ENCODE measurements at regions not wholly inside any gene's neighbourhood (a gene's known extent, or its start where the extent isn't known, plus 50 kb on each side); places are given as distances from the start of the nearest gene placed in this dataset.

GRCh38 chr1:234973426-234974250 lies 155.0 kb downstream of the TOMM20 start:
- no peak for DNase-seq (ENCODE audit: low read depth)

GRCh38 chr1:234972411-234973191 lies 156.0 kb downstream of the TOMM20 start:
- no peak for DNase-seq (ENCODE audit: low read depth)

- DNase-seq (ENCODE audit: low read depth): no peak
Observed at GRCh38 chr1:234971586-234972297, 156.9 kb downstream of the TOMM20 start.

DNA sequence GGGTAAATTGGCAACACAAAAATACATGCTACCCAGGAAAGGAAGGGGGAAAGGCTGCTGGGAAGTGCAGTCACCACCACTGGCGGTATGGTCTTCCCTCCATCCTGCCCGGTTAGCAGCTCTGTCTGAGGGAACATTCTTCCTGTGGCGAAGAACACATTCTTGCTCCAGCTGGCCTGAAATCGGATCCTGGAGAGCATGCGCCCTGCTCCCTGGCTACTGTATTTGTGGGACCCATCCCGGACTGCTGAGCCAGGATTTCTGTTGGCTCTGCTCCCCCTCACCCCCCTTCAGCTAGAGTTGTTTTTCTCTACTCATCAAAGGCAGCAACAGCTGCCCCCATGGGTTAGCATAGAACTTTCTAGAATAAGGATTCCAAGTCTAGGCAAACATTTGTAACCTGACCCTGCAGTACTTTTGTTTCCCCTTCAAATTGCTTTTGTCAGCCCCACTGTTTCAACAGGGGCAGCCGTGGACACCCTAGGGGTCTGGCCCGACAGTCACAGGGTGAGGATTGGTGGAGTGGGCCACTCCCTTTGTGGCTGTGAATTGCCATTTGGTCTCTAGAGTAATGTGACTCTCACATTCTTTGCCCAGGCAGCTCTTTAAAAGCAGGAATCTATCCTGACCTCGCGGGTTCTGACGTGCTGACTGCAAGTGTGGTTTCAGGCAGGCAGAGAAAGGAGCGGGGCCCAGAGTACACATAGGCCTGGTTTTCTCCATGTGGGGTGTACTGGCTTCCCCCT lies 157.7 kb downstream of the TOMM20 start:
- no peak for DNase-seq (ENCODE audit: low read depth)

DNA sequence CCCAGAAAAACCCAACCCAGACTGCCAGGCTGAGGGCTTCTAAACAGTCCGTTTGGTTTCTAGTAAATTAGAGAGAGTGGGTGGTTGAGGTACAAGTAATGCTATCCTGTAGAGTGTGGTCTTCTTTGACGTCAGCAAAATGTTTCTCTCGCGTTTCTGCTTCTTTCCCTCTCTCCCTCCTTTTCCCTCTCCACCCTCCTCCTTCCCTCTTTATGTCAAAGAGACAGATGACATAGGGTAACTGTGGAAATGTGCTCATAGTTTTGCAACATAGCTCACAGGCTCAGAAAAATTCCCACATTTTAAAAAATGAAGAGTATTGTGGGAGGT lies 158.3 kb downstream of the TOMM20 start:
- no peak for DNase-seq (ENCODE audit: low read depth)

DNA sequence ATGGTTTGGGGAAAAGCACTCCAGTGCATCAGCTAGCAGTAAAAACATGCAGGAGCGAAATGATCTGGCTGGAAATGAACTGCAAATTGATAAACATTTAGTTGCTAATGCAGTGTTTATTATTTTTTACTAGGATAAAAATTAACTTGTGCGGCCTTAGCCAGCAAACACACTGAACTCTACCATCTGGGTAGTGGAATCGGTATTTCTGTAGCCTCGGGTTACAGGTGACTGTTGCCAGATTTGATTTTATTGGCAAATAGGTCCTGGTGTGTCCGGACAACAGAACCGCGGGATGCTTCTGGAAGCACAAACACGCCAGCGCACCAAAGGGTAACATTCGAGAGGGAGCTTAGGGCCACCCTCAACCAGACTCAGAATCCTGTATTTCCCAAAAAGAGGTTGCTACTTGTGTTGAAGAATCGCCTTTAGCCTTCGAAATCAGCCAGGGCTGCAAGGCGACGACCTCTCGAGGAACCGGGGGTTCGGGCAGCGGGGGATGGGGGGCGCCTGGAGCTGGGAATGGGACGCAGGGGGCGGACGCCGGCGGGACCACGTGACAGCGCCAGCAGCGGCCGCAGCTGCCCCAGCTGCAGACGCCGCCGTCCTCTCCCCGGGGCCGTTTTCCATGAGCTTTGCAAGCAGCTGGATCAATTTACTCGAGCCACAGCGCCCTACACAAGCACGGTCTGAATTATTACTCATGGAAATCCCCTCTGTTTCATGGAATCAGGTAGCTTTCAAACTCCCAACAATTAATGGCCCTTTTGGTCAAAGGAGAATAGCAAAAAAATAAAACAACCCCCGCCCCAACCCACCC lies 158.8 kb downstream of the TOMM20 start:
- no peak for DNase-seq (ENCODE audit: low read depth)

DNA sequence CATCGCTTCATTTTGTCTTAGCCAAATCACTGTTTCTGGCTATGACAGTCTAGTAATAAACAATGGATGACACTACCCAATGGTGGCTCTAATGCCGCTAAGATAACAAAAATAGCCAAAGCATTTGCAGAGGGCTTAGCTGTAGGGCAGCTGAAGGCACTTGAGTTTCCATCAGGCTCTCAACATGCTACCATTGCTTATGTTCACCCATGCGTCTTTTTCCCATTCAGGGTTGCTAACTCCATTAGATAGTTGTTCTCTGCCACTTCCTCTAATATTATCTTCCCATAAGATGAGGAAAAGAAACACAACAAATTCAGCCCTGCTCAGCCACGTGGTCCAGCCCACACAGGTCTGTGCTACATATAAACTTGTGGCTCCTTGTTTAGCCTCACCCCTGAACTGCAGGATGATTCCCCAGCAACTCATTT lies 159.6 kb downstream of the TOMM20 start:
- DNase-seq (ENCODE audit: low read depth): no peak

- DNase-seq (ENCODE audit: low read depth): no peak
Observed at GRCh38 chr1:234968451-234968850, 160.2 kb downstream of the TOMM20 start.

- no peak for DNase-seq (ENCODE audit: low read depth)
Observed at GRCh38 chr1:234967121-234967520, 161.5 kb downstream of the TOMM20 start.

DNA sequence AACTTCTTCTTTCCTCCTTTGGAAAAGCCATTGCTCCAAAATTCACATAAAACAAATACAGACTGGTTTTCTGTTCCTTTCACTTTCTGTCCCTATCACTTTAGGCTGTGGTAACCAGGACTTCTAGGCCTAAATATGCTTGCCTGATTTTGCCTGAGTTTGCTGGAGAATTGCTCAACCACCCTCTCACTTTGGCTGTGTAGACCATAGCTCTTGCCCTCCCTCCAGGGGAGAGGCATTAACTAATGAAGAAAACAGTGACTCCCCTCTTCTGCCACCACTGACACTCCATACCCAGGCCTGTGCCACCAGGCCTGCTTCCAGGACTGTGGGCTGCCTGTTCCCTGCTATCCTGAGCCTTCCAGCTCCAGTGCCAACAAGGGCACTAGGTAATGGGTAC lies 163.5 kb downstream of the TOMM20 start:
- DNase-seq (ENCODE audit: low read depth): no peak

DNA sequence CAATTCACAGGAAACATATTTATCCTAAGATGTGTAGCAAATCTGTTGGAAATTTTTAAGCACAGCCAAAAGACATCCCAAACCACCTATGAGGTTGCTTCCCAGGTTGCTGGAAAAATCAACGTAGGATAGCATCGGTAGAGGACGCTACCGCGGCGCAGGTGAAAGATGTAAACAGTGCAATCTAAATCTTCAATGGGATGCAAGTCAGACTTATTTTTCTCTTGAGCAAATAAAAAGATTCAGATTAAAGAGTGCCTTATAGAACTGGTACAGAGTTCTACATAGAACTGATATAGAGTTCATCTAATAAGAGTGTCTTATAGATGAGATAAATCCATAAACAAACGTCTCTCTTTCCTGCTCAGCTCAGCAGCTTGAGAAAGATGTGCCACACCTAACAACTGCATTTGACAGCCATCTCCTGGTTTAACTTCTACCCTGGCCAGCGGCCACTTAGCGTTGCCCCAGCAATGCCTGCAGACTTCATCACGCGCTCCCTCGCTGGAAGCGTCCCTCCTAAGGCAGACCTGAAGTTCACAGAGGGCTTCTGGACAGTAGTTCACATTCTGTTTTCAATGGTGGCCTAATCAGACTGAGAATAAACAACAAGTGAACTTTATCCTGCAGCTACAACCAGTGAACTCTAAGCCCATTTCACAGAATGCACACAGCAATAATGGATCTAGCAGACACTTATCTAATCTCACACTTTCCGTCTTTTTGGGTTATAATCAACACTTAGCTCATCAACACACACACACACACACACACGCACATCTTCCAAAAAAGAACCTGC lies 164.5 kb downstream of the TOMM20 start:
- DNase-seq (ENCODE audit: low read depth): no peak

- DNase-seq (ENCODE audit: low read depth): peak; percentile 78
Observed at GRCh38 chr1:234963180-234963903, 165.3 kb downstream of the TOMM20 start.

DNA sequence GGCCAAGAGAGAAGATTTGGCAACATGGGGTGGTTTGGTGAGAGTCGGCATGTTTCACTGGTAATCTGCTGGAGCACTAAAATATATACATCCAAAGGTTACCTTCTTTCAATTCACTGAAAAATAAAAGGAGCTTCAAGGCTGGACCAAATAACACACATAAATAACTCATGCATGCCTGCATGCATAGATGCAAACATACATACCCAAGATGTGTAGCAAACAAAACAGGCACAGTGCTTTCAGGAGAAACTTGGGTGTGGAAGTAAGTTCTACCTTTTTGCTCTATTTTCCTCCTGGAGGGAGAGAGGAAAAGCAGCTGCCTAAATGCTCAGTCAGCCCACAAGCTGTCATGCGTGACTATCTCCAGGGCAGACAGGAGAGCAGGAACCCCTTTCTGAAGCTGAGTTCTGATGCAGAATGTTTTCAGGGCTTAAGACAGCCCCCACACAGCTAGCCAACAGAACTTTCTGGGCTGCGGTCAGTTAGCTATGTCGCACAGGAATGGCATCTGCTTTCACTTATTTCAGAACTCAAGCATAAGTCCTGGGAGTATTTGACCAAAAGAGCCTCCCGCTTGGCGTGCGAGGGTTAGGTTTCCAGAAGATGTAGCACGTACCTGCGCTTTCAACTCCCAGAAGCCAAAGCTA lies 166.2 kb downstream of the TOMM20 start:
- no peak for DNase-seq (ENCODE audit: low read depth)

- no peak for DNase-seq (ENCODE audit: low read depth)
Observed at GRCh38 chr1:234961456-234962339, 166.9 kb downstream of the TOMM20 start.

DNA sequence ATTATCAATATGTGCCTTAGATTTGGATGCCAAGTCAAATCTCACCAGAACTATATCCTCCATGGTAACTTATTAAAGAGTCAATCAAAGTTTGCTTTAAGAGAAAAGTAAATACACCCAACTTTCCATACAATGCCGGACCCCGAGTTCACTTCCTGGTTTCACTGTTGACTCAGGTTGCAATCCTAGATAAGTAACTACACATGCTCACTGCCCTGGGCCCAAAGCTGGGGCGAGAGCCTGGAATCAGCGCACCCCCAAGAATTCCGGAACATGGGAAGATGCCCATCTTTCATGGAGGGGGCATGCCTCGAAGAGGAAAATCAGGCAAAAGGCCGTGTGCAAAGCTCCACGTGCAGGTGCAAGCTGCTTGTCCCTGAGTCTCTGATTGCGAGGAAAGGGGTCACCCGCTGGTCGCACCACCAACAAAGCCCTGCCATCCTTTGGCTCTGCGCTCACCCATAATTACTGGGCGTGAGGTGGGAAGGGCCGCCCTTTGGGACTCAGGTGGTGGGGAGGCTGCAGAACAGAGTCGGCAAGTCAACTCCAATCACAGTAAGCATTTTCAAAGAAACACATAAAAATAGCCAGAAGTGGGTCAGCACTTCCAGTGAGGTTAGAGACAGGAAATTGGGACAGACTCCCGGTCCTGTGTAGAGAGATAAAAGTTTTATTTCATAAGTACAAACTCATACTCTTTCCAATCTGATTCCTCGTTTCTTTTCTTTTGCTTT lies 167.7 kb downstream of the TOMM20 start:
- no peak for DNase-seq (ENCODE audit: low read depth)

DNA sequence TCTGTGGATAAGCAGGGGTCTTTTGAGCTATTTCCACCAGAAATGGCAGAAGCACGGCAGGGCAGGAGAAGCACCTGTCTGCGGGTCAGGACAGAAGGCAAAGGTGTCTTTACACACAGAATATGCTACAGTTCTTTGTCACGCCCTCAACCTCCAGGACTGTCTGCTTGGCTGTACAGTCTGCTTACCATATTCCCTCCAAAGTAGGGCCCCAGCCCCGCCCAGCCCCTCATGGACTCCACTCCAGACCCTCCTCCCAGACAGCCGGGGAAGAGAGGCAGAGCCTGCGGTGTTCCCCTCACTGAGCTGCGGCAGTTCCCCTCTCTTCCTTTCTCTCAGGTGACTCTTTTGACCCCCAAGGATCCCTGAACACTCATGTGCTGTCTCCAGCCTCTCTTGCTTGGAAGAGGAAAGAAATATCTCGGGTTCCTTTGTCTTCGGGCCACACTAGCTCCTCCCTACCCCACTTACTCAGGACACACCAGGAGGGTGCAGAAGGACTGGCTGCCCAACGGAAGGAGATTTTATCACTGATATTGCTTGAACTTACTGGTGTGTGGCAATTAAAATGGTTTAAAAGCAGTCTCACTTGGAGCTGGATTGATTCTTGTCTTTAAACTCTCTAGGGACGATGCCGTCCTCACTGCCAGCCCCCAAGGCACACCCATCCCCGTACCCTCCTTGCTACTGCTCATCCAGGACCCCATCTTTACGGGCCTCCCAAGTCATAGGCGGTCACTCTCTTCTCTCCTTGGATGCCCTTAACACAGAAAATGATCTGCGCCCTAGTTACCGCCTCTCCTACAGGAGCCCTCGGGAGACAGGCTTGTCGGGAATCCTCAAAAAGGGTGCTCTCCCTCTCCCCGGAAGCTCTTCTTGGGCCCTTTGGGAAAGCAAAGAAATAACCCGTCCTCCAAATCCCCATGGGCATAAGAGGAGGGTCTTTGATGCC lies 169.7 kb downstream of the TOMM20 start:
- DNase-seq (ENCODE audit: low read depth): no peak

All from stimulated activated CD8-positive, alpha-beta memory T cell treated with anti-CD3 and anti-CD28 coated beads, Interleukin-12 subunit alpha, Interleukin-12 subunit beta, amount 100 ng/mL, for 4 hours (primary cell).